GM04504 (cell line): ENCODE measurements at regions not wholly inside any gene's neighbourhood (a gene's known extent, or its start where the extent isn't known, plus 50 kb on each side); places are given as distances from the start of the nearest gene placed in this dataset.
"Not testable (repeated sequence)": the region's sequence is repeated elsewhere in the genome, so short reads cannot be mapped to it uniquely, and the experiment has no call there.

Source experiments
- DNase-seq: peaks from one replicate; pipeline ENCODE4 v3.0.0-alpha.2; 2012; ENCODE audit warnings: low read depth

DNA sequence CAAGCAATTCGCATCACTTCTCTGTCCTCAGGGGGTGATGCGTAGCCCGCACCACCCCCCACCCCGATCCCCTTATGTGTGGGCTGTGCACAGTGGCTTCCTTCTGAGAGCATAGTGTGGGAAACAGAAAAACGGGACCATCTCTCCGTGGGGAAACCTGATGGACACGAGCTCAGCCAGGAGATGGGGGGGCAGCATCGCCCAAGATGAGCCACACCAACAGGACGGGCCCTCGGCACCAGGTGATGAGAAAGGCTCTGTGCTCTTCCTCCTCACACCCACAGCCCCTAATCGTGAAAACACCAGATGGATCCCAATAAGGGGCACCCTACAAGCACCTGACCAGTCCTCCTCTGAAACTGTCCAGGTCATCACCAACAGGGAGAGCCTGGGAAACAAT is 153.6 kb downstream of the SHANK2 start:
- DNase-seq: no peak

DNA sequence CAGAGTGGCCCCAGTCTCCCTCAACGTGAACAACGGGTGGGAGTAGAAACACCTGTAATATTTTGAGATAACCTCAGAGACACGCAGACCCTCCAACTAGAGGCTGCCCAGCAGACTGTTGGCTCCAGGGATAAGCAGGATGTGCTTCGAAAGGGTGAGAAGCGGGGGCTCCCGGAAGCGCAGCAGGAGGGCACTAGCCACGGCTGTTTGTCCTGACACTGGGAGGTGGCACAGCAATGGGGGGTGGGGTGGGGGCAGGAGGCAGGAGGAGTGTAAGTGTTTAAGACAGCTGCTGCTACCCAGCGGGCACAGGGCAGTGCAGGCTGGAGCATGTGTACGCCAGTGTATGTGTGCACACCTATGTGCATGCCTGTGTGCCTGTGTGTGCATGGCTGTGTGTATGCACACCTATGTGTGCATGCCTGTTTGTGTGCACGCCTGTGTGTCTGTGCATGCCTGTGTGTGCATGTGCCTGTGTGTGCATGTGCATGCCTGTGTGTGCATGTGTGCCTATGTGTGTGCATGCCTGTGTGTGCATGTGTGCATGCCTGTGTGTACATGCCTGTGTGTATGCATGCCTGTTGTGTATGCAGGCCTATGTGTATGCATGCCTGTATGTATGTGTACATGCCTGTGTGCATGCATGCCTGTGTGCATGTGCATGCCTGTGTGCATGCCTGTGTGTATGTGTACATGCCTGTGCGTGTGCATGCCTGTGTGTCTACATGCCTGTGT is 154.7 kb downstream of the SHANK2 start:
- DNase-seq: no peak

DNA sequence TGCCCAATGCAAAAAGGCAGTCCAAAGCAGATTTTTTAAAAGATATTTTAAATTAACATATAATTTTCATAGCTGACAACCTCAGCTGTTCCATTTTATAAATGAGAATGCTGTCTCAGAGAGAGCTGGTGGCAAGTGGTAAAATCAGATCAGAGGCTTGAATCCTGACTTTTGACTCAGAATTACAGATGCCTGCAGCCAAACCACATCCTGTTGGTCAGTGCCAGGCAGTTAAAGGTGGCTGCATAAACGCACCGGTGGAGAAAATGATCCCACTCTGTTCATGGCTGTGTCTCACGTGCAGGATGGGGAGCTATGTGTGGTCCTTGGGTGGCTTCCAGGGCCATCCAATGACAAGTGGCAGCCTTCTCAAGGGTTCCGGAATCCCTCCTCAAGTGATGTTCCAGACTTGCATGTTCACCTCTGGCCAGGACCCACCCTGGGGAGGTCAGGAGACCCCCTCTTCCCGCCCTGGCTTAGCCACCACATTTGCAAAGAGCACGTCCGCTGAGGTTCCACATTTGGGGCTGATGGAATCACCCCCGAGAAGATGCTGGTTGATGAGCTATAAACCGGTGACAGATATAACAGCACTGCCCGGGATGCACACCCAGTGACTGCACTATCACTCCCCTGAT is 155.5 kb downstream of the SHANK2 start:
- DNase-seq: no peak

DNA sequence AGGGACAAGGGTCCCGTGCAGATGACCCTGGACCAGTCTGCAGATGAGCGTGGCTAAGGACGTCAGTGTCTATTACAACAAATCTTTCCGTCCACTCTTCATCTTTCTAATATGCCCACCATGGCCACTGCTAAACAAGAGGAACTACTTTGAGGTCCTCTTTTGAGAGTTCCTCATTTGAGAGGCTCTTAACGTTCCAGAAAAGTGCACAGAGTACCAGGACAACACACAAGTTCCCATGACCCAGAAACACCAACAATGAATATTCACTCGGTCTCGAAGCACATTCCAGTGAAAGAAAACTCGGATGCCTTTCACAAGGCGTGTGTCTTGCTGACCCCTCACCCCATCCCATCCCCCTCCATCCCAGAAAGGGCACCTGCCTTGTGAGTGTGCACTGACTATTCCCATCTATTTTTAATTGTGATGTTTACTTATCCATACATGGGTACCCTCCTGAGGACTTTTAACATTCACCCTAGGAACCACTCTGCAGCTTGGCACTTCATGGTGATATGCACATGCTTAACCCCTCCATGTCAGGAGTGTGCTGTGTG is 157.0 kb downstream of the SHANK2 start:
- no peak for DNase-seq

DNA sequence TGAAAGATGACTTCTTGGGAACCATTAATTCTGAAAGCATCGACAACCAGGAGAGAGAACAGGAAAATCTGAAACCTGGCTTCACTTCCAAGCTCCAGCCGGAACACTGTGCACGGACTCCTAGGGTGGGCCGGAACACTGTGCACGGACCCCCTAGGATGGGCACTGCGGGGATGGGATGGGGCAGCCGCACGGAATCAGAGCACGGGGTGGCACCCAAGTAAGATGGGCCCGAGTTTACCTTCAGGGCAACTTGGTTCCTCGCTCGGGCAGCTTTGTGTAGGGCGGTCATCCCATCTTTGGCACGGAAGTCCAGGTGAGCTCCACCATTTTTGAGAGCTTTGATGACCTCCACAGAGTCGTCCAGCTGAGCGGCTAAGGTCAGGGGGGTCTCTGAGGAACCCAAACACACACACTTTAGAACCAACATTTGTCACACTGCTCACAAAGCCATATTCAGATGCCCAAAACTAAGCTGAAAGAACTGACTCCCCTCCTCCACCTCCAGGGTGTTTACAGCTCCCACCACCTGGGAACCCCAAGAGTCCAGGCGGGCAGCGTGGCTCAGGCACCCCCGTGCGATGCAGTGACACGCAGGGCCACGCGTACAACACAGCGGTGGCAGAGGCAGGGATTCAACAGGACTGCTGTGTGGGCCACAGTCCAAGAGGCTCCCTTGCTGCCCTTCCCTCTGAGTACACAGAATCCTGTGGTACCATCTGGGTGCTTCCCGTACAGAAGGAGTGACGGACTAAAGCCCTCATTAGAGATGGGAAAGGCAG is 157.9 kb downstream of the SHANK2 start:
- DNase-seq: no peak

DNA sequence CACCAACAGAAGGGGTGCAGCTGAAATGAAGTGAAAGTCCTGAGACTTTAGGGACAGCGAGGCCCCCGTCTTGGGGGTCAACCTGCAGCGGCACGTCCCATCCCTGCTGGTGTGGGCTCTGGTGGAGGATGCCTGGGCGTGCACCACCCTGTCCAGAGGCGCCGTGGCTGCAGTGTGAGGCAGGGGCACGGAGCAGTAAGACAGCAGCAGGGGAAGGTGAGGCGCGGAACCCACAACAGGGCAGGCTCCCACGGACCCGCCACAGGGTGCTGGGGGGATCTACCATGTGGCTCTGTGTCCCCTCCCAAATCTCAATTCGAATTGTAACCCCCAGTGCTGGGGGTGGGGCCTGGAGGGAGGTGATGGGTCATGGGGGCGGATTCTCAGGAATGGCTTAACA is 158.6 kb downstream of the SHANK2 start:
- DNase-seq: no peak

DNA sequence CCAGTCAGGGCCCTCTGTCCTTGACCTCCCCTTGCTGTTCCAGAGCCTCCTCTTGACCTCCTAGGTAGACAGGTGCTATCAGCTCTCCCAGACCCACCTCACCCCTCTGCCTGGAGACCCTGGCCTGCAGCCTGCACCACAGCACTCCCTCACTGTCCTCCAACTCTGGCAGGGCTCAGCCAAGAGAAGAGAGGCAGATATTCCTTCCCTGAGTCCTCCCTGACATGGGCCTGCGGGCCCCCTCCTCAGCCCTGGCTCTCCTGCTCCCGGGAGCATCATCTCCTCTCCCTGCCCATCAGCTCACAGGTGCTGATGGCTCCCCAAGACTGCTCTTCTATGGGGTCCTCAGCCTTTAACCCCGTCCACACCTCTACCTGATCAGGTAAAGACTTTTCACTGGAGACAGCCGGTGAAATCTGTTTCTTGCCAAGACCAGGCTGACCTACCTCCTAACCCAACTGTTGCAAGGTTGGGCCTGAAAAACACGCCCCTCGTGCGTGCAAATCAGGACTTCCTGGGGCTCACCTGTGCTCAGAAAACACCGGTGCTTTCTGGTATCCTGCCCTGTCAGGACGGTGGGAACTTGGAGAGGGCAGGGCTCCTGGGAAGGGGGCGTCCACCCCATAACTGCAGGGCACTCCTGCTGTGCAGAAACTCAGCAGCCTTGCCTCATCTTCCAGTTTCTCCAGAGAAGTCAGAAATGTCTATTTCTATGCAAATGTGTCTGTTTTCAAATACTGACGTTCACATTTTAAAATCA is 160.7 kb downstream of the SHANK2 start:
- no peak for DNase-seq

DNA sequence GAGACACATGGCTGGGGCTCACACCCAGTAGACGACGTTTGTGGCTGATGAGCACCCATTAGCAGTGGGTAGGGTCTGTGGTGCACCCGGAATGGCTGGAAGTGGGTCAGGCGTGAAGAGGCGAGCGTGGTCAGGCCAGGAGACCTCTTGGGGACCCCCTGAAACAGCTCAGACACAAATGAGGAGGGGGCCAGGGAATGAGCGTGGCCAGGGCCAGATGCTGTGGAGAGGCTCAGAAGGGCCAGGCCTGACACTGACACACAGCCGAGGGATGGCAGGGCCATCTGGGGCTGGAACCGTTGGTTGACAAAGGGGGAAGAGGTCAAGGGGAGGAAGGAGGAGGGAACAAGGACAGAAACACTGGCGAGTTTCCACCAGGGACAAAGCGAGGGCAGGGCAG is 162.8 kb downstream of the SHANK2 start:
- no peak for DNase-seq

DNA sequence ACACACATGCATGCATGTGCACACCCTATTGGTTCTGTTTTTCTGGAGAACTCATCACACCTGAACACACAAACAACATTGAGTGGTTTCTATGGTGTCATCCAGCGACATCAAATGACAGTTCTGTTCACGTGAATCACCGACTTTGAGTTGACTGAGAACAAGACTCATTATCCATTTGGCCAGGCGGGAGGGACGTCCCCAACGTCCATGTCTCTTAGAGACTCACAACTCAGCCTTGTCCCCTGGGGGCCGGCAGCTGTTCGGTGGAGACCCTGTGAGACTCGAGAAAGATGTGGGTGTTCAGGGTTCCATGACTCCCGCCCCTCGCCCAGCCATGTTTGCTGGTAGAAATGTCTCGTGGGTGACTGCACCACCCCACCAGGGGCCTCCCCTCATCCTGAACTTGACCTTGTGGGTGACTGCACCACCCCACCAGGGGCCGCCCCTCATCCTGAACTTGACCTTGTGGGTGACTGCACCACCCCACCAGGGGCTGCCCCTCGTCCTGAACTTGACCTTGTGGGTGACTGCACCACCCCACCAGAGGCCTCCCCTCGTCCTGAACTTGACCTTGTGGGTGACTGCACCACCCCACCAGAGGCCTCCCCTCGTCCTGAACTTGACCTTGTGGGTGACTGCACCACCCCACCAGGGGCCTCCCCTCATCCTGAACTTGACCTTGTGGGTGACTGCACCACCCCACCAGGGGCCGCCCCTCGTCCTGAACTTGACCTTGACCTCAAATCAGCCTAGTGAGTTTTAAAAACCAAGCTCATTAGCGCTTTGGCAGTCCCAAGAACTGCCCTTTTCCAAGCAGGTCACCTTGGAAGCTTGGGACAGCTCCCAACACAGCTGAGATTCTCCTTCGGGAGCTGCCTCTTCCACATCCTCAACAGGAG is 163.8 kb downstream of the SHANK2 start:
- DNase-seq: not testable (repeated sequence)

DNA sequence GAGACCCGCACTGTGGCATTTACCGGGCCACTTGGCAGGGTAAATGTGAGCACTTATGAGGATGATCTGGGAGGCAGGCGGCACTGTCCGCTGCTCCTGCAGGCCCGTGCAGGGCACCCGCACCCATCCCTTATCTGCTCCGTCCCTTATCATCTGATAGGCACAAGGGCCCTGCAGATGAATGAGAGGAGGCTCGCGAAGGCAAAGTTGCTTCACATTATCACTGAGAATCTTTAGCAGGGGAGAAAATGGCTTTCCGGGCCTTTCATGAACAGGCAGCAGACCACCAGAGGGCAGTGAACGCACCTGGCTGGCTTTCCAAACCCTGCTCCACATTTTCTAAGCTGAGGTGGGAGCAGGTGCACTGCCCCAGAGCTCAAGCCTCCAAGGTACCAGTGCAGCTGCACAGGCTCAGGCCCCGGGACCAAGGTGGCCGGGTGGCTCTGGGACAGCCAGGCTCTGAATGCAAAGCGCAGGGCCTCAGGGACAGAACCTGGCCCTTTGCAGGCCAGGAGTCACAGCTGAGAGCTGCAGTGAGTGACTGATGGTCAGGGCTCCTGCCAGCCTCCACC is 165.6 kb downstream of the SHANK2 start:
- DNase-seq: no peak

DNA sequence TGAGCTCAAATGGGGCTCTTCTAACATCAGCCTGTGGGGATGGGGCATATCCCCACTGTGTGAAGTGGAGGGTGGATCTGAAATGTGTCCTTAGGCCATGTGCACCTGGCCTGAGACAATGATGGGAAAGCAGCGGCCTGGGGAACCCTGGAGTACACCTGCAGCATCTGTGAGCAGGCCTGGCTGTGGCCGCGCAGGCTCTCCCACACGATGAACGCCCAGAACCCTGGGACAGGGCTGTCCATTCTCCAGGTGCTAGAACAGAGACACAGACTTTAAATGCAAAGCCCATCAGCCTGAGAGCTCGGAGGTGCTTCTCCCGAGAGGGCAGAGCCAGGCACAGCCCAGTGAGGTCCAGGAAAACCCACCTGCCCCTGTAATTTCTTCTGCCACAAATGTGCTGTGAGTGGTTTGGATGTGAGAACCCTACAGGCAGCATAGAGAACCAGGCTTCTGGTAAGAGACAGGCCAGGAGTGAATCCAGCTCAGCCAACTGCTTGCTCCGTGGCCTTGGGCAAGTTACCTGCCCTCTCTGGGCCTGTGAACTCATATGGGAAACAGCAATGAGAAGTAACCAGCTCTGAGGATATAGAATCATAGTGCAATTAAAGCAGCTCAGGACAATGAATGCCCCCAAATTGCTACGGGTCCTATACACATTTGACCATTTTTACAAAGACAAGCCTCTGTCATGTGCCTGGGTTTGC is 167.9 kb downstream of the SHANK2 start:
- DNase-seq: no peak

DNA sequence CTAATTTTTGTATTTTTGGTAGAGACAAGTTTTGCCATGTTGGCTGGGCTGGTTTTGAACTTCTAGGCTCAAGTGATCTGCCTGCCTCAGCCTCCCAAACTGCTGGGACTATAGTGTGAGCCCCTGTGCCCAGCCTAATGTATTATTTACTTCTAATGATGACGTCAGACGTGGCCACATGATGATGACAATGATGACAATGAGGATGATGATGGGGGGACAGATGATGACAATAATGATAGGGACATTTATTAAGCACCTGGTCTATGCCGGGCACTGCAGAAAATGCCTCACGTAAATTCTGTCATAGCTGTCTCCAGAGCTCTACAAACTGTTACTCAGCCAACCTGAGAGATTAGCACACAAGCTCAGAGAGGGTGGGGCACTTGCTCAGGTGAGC is 169.3 kb downstream of the SHANK2 start:
- no peak for DNase-seq

DNA sequence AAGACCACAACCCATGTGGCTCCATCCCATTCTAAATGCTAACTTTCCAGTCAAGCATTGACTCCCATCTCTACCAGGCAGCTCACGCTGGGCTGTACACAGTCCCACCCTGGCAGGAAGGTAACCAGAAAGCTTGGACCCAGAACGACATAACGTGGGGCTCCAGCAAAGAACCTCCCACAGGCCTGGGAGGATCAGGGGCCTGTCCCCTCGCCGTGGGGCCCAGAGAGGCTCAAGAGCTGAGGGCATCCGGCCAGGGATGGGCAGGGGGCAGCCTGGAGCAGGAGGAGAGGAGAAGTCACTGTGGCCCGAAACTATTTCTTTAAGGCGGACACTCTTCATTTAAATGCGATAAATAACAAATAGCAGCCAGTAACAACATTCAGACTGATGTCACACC is 169.9 kb downstream of the SHANK2 start:
- no peak for DNase-seq

DNA sequence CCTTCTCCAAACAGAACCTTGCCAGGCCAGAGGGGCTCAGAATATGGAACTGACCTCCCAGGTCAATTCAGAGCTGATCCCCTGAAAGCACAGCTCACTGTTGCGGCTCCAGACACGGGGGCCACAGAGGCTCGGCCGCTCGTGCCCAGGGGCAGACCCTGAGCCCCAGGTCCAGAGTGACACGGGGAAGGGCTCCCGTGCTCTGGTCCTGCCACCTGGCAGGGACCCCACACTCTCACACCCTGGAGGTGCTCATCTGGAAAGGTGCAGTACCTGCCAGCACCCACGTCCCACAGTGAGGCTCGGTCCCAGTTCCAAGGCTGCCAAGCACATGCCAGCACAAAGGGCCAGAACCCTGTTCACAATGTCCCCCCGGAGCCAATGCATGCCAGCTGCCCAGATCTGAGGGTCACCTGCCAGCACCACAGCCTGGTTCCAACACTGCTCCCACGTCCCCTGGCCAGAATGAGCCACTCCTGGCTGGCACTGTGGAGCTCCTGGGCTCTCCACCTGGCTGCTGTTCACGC is 170.6 kb downstream of the SHANK2 start:
- no peak for DNase-seq

DNA sequence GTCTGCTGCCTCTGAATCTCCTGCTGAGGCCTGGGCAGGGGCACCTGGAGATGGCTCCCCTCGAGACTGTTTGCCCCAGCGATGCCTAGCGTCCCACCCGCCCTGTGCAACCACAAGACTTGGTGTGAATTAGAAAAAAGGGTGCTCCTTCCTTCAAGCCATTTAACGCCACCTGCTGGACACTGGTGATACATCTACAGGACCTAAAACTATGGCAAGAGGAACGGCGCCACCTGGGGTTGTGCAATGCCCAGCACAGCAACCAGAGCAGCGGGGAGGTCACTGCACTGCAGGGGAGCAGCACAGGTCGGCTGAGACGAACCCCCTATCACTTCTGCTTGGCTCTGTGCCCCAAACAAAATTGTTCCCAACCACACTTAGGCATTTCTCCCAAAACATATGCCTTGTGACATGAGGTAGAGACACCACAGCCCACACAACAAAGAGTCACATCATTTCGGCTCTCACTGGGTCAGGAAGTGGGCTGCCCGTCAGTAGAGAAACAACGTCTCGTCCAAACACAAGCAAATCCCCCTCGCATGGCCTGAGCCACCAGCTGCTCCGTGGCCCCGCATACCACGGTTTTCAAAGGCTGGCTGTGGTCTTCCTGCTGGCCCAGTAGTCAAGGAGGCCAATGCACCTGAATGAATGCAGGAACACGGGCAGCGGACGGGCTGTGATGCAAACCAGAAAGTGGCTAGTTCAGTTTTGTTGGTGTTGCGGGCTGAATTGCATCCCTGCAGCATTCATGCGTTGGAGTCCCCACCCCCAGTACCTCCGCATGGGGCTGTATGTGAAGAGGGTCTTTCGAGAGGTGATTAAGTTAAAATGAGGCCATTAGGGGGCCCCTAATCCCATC is 171.9 kb downstream of the SHANK2 start:
- DNase-seq: peak; percentile 4

DNA sequence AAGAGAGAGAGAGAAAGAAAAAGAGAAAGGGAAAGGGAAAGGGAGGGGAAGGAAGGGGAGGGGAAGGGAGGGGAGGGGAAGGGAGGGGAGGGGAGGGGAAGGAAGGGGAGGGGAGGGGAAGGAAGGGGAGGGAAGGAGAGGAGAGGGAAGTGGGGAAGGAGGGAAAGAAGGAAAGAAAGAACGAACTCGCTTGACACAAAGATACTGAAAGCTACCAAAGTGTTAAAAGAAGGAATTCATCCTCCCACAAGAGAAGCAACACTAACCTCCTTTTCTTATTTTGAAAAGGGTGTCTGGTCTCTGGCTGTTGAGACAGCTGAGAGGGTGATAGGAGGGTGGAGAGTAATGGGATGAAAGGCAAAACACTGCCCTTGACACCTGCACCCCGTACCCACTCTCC is 172.6 kb downstream of the SHANK2 start:
- no peak for DNase-seq

DNA sequence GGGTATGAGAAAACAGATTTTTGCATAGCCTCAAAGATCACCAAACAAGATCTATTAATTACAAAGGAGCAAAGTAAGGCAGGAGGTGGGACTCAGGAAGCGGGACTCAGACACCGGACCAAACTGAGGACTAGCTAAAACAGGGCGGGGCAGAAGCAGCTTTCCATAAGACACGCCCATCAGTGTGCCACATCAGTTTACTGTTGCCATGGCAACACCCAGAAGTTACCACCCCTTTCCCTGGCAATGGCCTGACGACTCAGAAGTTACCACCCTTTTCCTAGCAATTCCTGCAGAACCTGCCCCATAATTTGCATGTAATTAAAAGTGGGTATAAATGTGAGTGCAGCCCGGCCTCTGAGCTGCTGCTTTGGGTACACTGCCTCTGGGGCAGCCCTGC is 173.9 kb downstream of the SHANK2 start:
- no peak for DNase-seq

DNA sequence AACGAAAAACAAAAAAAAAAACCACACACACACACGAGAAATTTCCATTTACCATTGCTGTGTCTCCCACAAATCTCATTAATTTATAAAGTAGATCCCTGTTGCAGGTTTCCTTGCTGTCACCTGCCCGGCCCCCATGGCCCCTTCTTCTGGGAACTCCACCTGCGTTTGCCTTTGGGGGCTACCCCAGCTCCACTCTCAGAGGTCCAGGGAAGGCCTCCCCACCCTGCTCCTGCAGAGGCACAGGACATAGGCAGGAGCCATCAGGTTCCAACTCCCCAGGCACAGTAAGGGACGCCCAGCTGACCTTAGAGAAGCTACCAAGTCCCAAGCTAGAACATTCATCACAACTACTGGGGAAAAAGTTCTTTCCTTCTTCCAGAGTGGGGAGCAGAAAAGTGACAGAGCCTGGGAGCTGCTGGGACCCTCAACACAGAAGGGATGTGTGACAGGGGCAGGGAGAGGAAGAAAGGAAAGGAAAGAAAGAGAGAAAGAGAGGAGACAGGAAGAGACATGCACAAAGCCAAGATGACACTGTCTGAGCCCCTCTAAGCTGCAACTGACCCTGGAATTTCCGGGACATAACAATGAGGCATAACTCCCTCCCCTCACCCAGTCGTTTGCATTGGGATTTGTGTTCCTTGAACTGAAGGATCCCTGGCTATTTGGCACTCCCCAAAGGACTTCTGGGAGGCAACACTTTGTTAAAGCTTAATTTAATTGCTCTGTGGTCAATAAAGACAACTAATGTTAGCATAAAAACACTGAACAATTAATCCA is 175.7 kb downstream of the SHANK2 start:
- no peak for DNase-seq
